GM12878 (cell line): ENCODE measurements at regions not wholly inside any gene's neighbourhood (a gene's known extent, or its start where the extent isn't known, plus 50 kb on each side); places are given as distances from the start of the nearest gene placed in this dataset.

Source experiments
- EGR1 ChIP-seq, 2 experiments: IDR thresholded peaks; 1 replicate in 1 of 2; 2 replicates in 1 of 2; pipeline ENCODE4 v1.6.1; 2011 to 2012; ENCODE audit warnings: low read depth in 2 of 2, low read length in 2 of 2, borderline replicate concordance in 1 of 2, mild to moderate bottlenecking in 1 of 2, moderate library complexity in 1 of 2
- EZH2 ChIP-seq: IDR thresholded peaks from 2 replicates; pipeline ENCODE4 v1.6.1; 2012; ENCODE audit warnings: low read depth, mild to moderate bottlenecking, control low read depth, inconsistent platforms, low read length, borderline replicate concordance; ENCODE audit not compliant: control insufficient read depth
- HDAC6 ChIP-seq: fragments of 200-600 bp; sonication (generic); IDR thresholded peaks from one replicate; pipeline ENCODE4 v1.8.0; 2017; ENCODE audit warnings: antibody characterized with exemption; ENCODE audit not compliant: unreplicated experiment
- RCOR1 ChIP-seq: conservative IDR thresholded peaks from 2 replicates; pipeline ENCODE4 v1.6.1; 2012; ENCODE audit warnings: low read depth, low read length, improper control_type of control experiment
- SP1 ChIP-seq: IDR thresholded peaks from one replicate; pipeline ENCODE4 v1.6.1; 2011; ENCODE audit warnings: low read depth, low read length
- TF ChIP-seq, protein P1 (sequence below): IDR thresholded peaks from 2 replicates; pipeline ENCODE4 v1.6.1; 2011; ENCODE audit warnings: low read depth, mild to moderate bottlenecking, low read length, moderate library complexity, borderline replicate concordance; ENCODE audit errors: extremely low read depth
- TF ChIP-seq, protein P2 (sequence below), 3 experiments: IDR thresholded peaks in 2 of 3; conservative IDR thresholded peaks in 1 of 3; 2 replicates each; pipeline ENCODE4 v1.5.1; 2011; ENCODE audit warnings: low read depth in 3 of 3, low read length in 3 of 3, mild to moderate bottlenecking in 3 of 3, control low read depth in 2 of 3, moderate library complexity in 2 of 3, inconsistent platforms in 1 of 3, mixed read lengths in 1 of 3; ENCODE audit not compliant: control insufficient read depth in 2 of 3, insufficient read depth in 1 of 3; ENCODE audit errors: extremely low read depth in 1 of 3

DNA sequence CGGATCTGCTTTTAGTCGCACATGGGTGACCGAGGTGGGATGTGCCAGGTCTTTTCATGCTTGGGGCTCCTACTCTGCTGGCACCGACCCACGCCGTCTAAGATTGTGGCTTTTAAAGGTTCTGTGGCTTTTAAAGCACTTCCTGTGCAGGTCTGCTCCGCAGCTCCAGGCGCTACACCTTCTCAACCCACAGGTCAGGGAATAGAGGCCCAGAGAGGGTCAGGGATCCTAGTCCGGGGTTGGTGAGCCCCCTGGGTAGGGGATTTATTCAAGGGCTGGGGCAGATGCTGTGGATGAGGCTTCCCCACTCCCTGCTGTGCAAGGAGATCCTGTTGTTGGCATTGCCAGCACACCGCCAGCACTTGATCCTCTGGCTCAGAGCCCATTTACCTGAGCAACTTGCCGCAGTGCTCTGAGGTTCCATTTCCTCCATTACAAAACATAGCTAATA, 212.8 kb upstream of the RAB4A start:
- no peak for TF ChIP-seq RCOR1
- TF ChIP-seq, protein P1, sequence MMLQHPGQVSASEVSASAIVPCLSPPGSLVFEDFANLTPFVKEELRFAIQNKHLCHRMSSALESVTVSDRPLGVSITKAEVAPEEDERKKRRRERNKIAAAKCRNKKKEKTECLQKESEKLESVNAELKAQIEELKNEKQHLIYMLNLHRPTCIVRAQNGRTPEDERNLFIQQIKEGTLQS = no peak
- no peak for TF ChIP-seq SP1
- TF ChIP-seq, protein P2, sequence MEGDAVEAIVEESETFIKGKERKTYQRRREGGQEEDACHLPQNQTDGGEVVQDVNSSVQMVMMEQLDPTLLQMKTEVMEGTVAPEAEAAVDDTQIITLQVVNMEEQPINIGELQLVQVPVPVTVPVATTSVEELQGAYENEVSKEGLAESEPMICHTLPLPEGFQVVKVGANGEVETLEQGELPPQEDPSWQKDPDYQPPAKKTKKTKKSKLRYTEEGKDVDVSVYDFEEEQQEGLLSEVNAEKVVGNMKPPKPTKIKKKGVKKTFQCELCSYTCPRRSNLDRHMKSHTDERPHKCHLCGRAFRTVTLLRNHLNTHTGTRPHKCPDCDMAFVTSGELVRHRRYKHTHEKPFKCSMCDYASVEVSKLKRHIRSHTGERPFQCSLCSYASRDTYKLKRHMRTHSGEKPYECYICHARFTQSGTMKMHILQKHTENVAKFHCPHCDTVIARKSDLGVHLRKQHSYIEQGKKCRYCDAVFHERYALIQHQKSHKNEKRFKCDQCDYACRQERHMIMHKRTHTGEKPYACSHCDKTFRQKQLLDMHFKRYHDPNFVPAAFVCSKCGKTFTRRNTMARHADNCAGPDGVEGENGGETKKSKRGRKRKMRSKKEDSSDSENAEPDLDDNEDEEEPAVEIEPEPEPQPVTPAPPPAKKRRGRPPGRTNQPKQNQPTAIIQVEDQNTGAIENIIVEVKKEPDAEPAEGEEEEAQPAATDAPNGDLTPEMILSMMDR (IDR thresholded peaks at IDR 0.05 in 2 of 3, conservative IDR thresholded peaks at IDR 0.05 in 1 of 3; ENCODE audit: control insufficient read depth in 2 of 3, extremely low read depth in 1 of 3, insufficient read depth in 1 of 3, low read depth in 3 of 3, low read length in 3 of 3) = no peak
- TF ChIP-seq HDAC6 = no peak
- no peak for TF ChIP-seq EZH2
- no peak for TF ChIP-seq EGR1 (IDR thresholded peaks at IDR 0.05; ENCODE audit: borderline replicate concordance in 1 of 2, low read depth in 2 of 2, low read length in 2 of 2)
